IPS-20b (cell line): ENCODE measurements at regions not wholly inside any gene's neighbourhood (a gene's known extent, or its start where the extent isn't known, plus 50 kb on each side); places are given as distances from the start of the nearest gene placed in this dataset.

ENCODE experiments used
- H3K27ac ChIP-seq: one replicate; pipeline ENCODE4 v1.5.1; 2013; ENCODE audit warnings: low read length
- H3K27me3 ChIP-seq: 2 replicates; pipeline ENCODE4 v1.6.1; 2013; ENCODE audit warnings: mild to moderate bottlenecking, low read length, inconsistent platforms; ENCODE audit not compliant: insufficient read depth
- H3K36me3 ChIP-seq: 2 replicates; pipeline ENCODE4 v1.6.1; 2013; ENCODE audit warnings: low read depth, mild to moderate bottlenecking, inconsistent platforms, low read length, moderate library complexity; ENCODE audit not compliant: insufficient read depth
- H3K4me1 ChIP-seq: 2 replicates; pipeline ENCODE4 v1.6.1; 2013; ENCODE audit warnings: mild to moderate bottlenecking, control low read depth, inconsistent platforms, low read length, moderate library complexity; ENCODE audit not compliant: insufficient read depth
- H3K4me3 ChIP-seq: 2 replicates; pipeline ENCODE4 v1.5.1; 2013; ENCODE audit warnings: mild to moderate bottlenecking, low read length, inconsistent platforms
- H3K9ac ChIP-seq: 2 replicates; pipeline ENCODE4 v1.6.1; 2013; ENCODE audit warnings: low read depth, mild to moderate bottlenecking, inconsistent platforms, low read length, moderate library complexity
- H3K9me3 ChIP-seq: 2 replicates; pipeline ENCODE4 v1.6.1; 2013; ENCODE audit warnings: mild to moderate bottlenecking, low read depth, low read length, inconsistent platforms; ENCODE audit not compliant: insufficient read depth

GRCh38 chr9:79049371-79049770 is 522.4 kb upstream of the TLE4 start:
- Histone ChIP-seq H3K4me3 (no peak overlapping the region), H3K36me3 (no peaks in the 10 kb centered on the region), H3K4me1 (no peaks in the 10 kb centered on the region), H3K27ac (no peak overlapping the region), H3K9ac (no peak overlapping the region), H3K27me3 (no peaks in the 10 kb centered on the region), H3K9me3 (no peaks in the 10 kb centered on the region)

DNA sequence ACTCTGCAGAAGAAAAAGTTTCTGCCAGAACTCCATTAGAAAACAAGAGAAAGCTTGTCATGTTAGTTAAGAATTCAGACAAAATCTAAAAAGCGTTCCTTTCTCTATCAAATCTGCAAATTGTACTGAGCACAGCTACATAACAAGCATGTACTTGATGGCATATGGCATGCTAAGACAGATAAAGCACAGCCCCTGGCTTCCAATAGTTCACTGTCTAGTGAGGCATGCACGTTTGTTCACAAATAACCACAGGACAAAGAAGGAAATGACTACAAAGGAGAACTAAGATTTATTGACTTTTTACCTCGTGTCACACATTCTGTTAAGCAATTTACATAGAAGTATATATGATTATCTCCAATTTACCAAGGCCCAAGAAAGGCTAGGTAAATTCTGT is 518.2 kb upstream of the TLE4 start:
- H3K36me3 ChIP-seq, result no peaks in the 10 kb centered on the region
- H3K4me1 ChIP-seq, result no peaks in the 10 kb centered on the region
- no peaks in the 10 kb centered on the region for H3K27me3 ChIP-seq
- no peaks in the 10 kb centered on the region for H3K9me3 ChIP-seq
- no peak overlapping the region for H3K4me3 ChIP-seq
- H3K27ac ChIP-seq, result no peak overlapping the region
- H3K9ac ChIP-seq, result no peak overlapping the region

GRCh38 chr9:79054500-79054899 is 517.3 kb upstream of the TLE4 start:
- no peaks in the 10 kb centered on the region for H3K27me3 ChIP-seq
- no peak overlapping the region for H3K27ac ChIP-seq
- no peaks in the 10 kb centered on the region for H3K9me3 ChIP-seq
- no peaks in the 10 kb centered on the region for H3K36me3 ChIP-seq
- H3K4me1 ChIP-seq, result no peaks in the 10 kb centered on the region
- H3K9ac ChIP-seq, result no peak overlapping the region
- no peak overlapping the region for H3K4me3 ChIP-seq

- Histone ChIP-seq H3K27ac (no peak overlapping the region), H3K9me3 (no peaks in the 10 kb centered on the region), H3K9ac (no peak overlapping the region), H3K27me3 (no peaks in the 10 kb centered on the region), H3K4me3 (no peak overlapping the region), H3K36me3 (no peaks in the 10 kb centered on the region), H3K4me1 (no peaks in the 10 kb centered on the region)
These were observed 515.7 kb upstream of the TLE4 start for GRCh38 chr9:79056041-79056440.

GRCh38 chr9:79057576-79057975 is 514.2 kb upstream of the TLE4 start:
- H3K36me3 ChIP-seq, result no peaks in the 10 kb centered on the region
- no peaks in the 10 kb centered on the region; the same call in 1 of the 2 replicates for H3K4me1 ChIP-seq
- H3K9ac ChIP-seq, result no peak overlapping the region
- no peak overlapping the region for H3K27ac ChIP-seq
- H3K4me3 ChIP-seq, result no peak overlapping the region
- H3K27me3 ChIP-seq, result no peaks in the 10 kb centered on the region
- no peaks in the 10 kb centered on the region for H3K9me3 ChIP-seq

- no peaks in the 10 kb centered on the region for H3K36me3 ChIP-seq
- no peaks in the 10 kb centered on the region for H3K9me3 ChIP-seq
- no peaks in the 10 kb centered on the region for H3K27me3 ChIP-seq
- H3K27ac ChIP-seq, result no peak overlapping the region
- H3K4me3 ChIP-seq, result no peak overlapping the region
- H3K9ac ChIP-seq, result no peak overlapping the region
- H3K4me1 ChIP-seq, result no peaks in the 10 kb centered on the region; the same call in 1 of the 2 replicates
These were observed 511.0 kb upstream of the TLE4 start for GRCh38 chr9:79060766-79061165.

DNA sequence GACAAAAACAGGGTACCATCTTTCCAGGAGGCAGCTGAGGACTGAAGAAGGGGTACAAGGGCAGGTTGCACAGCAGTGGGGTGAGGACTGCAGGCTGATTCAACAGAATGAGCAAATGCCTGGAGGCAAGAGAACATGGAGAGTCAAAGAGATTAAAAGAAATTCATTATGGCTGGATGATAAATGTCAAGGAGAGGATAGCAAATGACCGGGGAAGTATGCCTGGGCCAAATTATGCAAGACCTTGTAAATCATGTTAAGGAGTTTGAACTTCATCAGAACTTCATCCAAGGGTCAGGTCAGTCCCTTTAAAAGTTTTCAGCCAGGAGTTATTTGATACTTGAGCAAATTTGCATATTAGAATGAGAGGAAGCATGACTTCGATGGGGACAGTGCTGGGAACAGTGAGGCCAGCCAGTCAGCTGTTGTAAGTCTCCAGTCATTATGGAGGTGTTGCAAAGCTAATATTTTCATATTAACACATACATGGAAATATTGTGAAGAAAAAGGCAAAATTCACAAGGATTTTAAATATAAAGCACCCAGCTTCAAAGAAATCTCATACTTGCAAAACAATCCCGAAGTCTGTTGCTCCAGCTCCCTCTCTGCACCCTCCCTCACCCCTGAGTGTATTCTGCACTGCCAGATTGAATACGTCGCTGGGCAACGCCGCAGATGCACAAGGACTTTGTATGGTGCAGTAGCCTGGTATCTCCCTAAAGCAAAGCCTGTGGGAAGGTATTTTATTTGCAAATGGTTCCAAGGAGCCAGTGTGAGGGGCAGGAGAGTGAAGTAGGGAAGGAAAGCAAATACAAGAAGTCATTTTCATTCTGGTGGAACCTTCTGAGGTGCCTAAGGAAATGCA is 509.8 kb upstream of the TLE4 start:
- Histone ChIP-seq H3K9me3 (no peaks in the 10 kb centered on the region), H3K27me3 (no peaks in the 10 kb centered on the region), H3K27ac (no peak overlapping the region), H3K36me3 (no peaks in the 10 kb centered on the region), H3K4me1 (no peaks in the 10 kb centered on the region; the same call in 1 of the 2 replicates), H3K9ac (no peak overlapping the region), H3K4me3 (no peak overlapping the region)

GRCh38 chr9:79073201-79073600 is 498.6 kb upstream of the TLE4 start:
- Histone ChIP-seq H3K9ac (no peak overlapping the region), H3K27ac (no peak overlapping the region), H3K9me3 (no peaks in the 10 kb centered on the region; the same call in 1 of the 2 replicates), H3K4me3 (no peak overlapping the region), H3K36me3 (no peaks in the 10 kb centered on the region), H3K27me3 (no peaks in the 10 kb centered on the region), H3K4me1 (no peaks in the 10 kb centered on the region; the same call in 1 of the 2 replicates)

DNA sequence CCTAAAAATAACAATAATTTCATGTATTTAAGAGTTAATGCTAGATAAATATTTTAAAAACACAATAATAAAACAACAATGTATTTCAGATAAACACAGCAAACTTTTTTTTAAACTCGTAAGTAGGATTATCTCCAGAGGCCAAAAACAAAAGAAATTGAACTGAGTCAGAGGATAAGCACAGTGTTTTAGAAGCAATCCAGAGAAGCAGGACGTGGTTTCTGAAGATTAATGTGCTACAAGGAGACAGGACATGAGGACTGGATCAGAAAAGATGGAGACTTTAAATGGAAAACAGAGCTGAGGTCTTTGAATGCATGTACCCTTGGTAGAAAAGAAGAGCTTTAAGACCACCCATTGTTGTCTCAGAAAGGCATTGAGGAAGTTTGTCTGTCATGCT is 491.2 kb upstream of the TLE4 start:
- Histone ChIP-seq H3K36me3 (no peaks in the 10 kb centered on the region), H3K4me1 (no peaks in the 10 kb centered on the region), H3K27me3 (no peaks in the 10 kb centered on the region), H3K27ac (no peak overlapping the region), H3K9me3 (no peaks in the 10 kb centered on the region), H3K9ac (no peak overlapping the region), H3K4me3 (no peak overlapping the region)

DNA sequence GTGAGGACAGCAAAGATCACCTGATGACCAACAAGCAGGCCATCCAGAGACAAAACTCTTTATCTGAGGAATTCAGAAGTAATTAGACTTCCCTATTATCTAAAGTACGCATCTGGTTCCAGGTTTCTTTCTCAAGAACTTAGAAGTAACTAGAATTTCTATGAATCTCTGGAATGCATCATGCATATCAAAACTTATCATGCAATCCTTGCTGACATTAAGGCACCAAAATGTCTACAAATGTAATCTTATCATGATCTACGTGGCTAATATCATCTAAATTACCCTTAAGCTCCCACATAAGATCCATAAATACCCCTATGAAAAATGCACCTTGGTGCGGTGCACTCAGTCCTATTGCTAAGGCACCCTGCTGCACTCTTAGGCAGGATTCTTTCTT is 488.1 kb upstream of the TLE4 start:
- H3K27me3 ChIP-seq, result no peaks in the 10 kb centered on the region
- no peak overlapping the region for H3K9ac ChIP-seq
- H3K9me3 ChIP-seq, result peaks cover 7% of the 10 kb centered on the region; the same call in 1 of the 2 replicates
- H3K36me3 ChIP-seq, result no peaks in the 10 kb centered on the region
- no peak overlapping the region for H3K27ac ChIP-seq
- H3K4me1 ChIP-seq, result no peaks in the 10 kb centered on the region
- no peak overlapping the region for H3K4me3 ChIP-seq

GRCh38 chr9:79087133-79087532 is 484.6 kb upstream of the TLE4 start:
- Histone ChIP-seq H3K27ac (no peak overlapping the region), H3K9me3 (peaks cover 22% of the 10 kb centered on the region; the same call in 1 of the 2 replicates), H3K9ac (no peak overlapping the region), H3K4me3 (no peak overlapping the region), H3K4me1 (no peaks in the 10 kb centered on the region), H3K36me3 (no peaks in the 10 kb centered on the region), H3K27me3 (no peaks in the 10 kb centered on the region)

- no peaks in the 10 kb centered on the region for H3K4me1 ChIP-seq
- H3K27ac ChIP-seq, result no peak overlapping the region
- no peak overlapping the region for H3K9ac ChIP-seq
- H3K9me3 ChIP-seq, result peaks cover 22% of the 10 kb centered on the region; the same call in 1 of the 2 replicates
- H3K36me3 ChIP-seq, result no peaks in the 10 kb centered on the region
- no peak overlapping the region for H3K4me3 ChIP-seq
- H3K27me3 ChIP-seq, result no peaks in the 10 kb centered on the region
These were observed 482.7 kb upstream of the TLE4 start for GRCh38 chr9:79089054-79089560.
